GM19023 (cell line): ENCODE measurements at regions not wholly inside any gene's neighbourhood (a gene's known extent, or its start where the extent isn't known, plus 50 kb on each side); places are given as distances from the start of the nearest gene placed in this dataset.
"Not testable (repeated sequence)": the region's sequence is repeated elsewhere in the genome, so short reads cannot be mapped to it uniquely, and the experiment has no call there.

Experiments
- ATAC-seq: cut with Tn5 transposase; IDR thresholded peaks from one replicate; pipeline ENCODE4 v1.9.1; 2021; ENCODE audit warnings: mild to moderate bottlenecking, moderate library complexity; ENCODE audit not compliant: unreplicated experiment

GRCh38 chr22:49677495-49677889 lies 150.2 kb downstream of the BRD1 start:
- no peak for ATAC-seq

- ATAC-seq = no peak
Observed at GRCh38 chr22:49676783-49677494, 150.7 kb downstream of the BRD1 start.

- no peak for ATAC-seq
Observed at GRCh38 chr22:49676230-49676629, 151.4 kb downstream of the BRD1 start.

- no peak for ATAC-seq
Observed at GRCh38 chr22:49674479-49675050, 153.1 kb downstream of the BRD1 start.

- ATAC-seq = no peak
Observed at GRCh38 chr22:49673048-49673447, 154.6 kb downstream of the BRD1 start.

GRCh38 chr22:49672014-49672516 lies 155.6 kb downstream of the BRD1 start:
- no peak for ATAC-seq

- ATAC-seq = no peak
Observed at GRCh38 chr22:49671331-49672013, 156.2 kb downstream of the BRD1 start.

GRCh38 chr22:49670456-49671330 lies 157.0 kb downstream of the BRD1 start:
- ATAC-seq = no peak

GRCh38 chr22:49669969-49670455 lies 157.7 kb downstream of the BRD1 start:
- not testable (repeated sequence) for ATAC-seq

GRCh38 chr22:49669427-49669968 lies 158.2 kb downstream of the BRD1 start:
- ATAC-seq = not testable (repeated sequence)

- no peak for ATAC-seq
Observed at GRCh38 chr22:49668402-49668801, 159.3 kb downstream of the BRD1 start.

- no peak for ATAC-seq
Observed at GRCh38 chr22:49667236-49667635, 160.4 kb downstream of the BRD1 start.

GRCh38 chr22:49666146-49666809 lies 161.4 kb downstream of the BRD1 start:
- ATAC-seq = no peak

GRCh38 chr22:49664891-49665290 lies 162.8 kb downstream of the BRD1 start:
- no peak for ATAC-seq

GRCh38 chr22:49664371-49664881 lies 163.2 kb downstream of the BRD1 start:
- ATAC-seq = no peak

GRCh38 chr22:49663823-49664222 lies 163.8 kb downstream of the BRD1 start:
- no peak for ATAC-seq

- no peak for ATAC-seq
Observed at GRCh38 chr22:49663311-49663711, 164.4 kb downstream of the BRD1 start.

- no peak for ATAC-seq
Observed at GRCh38 chr22:49662681-49663080, 165.0 kb downstream of the BRD1 start.

- ATAC-seq = no peak
Observed at GRCh38 chr22:49660794-49661781, 166.6 kb downstream of the BRD1 start.
